Colonic mucosa (tissue), 4 donors: ENCODE measurements at regions not wholly inside any gene's neighbourhood (a gene's known extent, or its start where the extent isn't known, plus 50 kb on each side); places are given as distances from the start of the nearest gene placed in this dataset.

Experiments
- DNase-seq: peaks from one replicate; pipeline ENCODE4 v3.0.0-alpha.2; 2020
- H3K27ac ChIP-seq: fragments of 200-600 bp; one replicate; pipeline ENCODE4 v1.8.0; 2021
- H3K27me3 ChIP-seq: fragments of 200-600 bp; one replicate; pipeline ENCODE4 v1.8.0; 2021
- H3K36me3 ChIP-seq: fragments of 200-600 bp; one replicate; pipeline ENCODE4 v1.8.0; 2021
- H3K4me1 ChIP-seq: fragments of 200-600 bp; one replicate; pipeline ENCODE4 v1.8.0; 2021; ENCODE audit warnings: mild to moderate bottlenecking
- H3K4me3 ChIP-seq: fragments of 200-600 bp; one replicate; pipeline ENCODE4 v1.8.0; 2021
- H3K9ac ChIP-seq, 2 donors: one replicate each; pipeline ENCODE4 v1.7.0; 2013; ENCODE audit warnings: control low read depth in 2 of 2, low read depth in 2 of 2, low read length in 2 of 2
- H3K9me3 ChIP-seq: fragments of 200-600 bp; one replicate; pipeline ENCODE4 v1.8.0; 2021
- intact Hi-C: fragments of 100-400 bp; cut with DNase I; formaldehyde crosslinking; loops from one replicate; pipeline ENCODE4 v1.14.1; 2022
- TF ChIP-seq, protein P1 (sequence below): fragments of 200-600 bp; IDR thresholded peaks from one replicate; pipeline ENCODE4 v1.8.0; 2022; ENCODE audit warnings: antibody characterized with exemption, mild to moderate bottlenecking
- donor health status: healthy.
- donor health status: DM: no; HTN: no; CAD: no.
- donor health status: DM: no; HTN: no; CAD: no.

DNA sequence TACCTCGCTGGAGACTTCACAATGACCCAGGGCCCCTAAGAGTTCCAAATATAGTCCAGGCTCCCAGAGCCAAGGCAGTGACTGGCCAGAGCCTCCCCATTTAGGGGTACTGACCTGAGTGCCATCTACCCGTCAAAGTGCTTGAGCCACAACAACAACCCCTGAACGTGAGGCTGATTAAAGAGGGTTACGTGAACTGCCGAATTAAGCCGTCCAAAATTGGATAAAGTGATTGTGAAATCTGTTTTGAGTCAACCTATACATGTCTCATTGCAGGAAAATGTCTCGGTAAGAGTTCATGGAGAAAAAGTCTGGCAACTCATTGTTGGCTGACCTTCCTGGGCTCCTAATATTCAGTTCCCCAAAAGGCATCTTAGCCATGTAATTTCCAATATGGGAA is 116.3 kb downstream of the TTC32 start:
- H3K36me3 ChIP-seq: no peaks in the 10 kb centered on the region
- no peaks in the 10 kb centered on the region for H3K9me3 ChIP-seq
- H3K4me3 ChIP-seq: no peak overlapping the region
- intact Hi-C loops: no loop called here
- no peaks in the 10 kb centered on the region for H3K4me1 ChIP-seq
- no peak overlapping the region for H3K27ac ChIP-seq
- TF ChIP-seq, protein P1, sequence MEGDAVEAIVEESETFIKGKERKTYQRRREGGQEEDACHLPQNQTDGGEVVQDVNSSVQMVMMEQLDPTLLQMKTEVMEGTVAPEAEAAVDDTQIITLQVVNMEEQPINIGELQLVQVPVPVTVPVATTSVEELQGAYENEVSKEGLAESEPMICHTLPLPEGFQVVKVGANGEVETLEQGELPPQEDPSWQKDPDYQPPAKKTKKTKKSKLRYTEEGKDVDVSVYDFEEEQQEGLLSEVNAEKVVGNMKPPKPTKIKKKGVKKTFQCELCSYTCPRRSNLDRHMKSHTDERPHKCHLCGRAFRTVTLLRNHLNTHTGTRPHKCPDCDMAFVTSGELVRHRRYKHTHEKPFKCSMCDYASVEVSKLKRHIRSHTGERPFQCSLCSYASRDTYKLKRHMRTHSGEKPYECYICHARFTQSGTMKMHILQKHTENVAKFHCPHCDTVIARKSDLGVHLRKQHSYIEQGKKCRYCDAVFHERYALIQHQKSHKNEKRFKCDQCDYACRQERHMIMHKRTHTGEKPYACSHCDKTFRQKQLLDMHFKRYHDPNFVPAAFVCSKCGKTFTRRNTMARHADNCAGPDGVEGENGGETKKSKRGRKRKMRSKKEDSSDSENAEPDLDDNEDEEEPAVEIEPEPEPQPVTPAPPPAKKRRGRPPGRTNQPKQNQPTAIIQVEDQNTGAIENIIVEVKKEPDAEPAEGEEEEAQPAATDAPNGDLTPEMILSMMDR: no peak
- no peak overlapping the region for H3K9ac ChIP-seq
- H3K27me3 ChIP-seq: no peaks in the 10 kb centered on the region
- no peak for DNase-seq

DNA sequence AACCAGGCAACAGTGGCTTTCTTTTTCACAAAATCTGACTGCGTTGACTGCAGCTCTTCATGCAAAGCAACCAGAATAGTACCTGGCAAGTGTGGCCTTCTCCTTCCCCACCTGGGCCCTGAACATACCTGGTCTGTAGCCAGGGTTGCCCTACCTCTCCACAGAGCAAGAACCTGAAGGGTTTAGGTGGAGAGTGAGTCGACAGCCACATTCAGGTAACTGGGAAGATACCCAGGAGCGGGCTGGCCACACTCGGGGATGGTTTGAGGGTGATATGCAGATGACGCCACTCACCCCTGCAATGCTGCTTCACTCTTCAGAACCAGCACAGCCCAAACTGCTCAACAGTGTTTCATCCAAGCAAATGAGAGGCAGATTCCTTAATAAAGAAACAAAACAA is 117.3 kb downstream of the TTC32 start:
- H3K9ac ChIP-seq: no peak overlapping the region
- no peak overlapping the region for H3K4me3 ChIP-seq
- intact Hi-C loops: no loop called here
- no peak for DNase-seq
- no peaks in the 10 kb centered on the region for H3K9me3 ChIP-seq
- no peaks in the 10 kb centered on the region for H3K4me1 ChIP-seq
- TF ChIP-seq, protein P1: no peak
- H3K27me3 ChIP-seq: no peaks in the 10 kb centered on the region
- H3K27ac ChIP-seq: no peak overlapping the region
- no peaks in the 10 kb centered on the region for H3K36me3 ChIP-seq

DNA sequence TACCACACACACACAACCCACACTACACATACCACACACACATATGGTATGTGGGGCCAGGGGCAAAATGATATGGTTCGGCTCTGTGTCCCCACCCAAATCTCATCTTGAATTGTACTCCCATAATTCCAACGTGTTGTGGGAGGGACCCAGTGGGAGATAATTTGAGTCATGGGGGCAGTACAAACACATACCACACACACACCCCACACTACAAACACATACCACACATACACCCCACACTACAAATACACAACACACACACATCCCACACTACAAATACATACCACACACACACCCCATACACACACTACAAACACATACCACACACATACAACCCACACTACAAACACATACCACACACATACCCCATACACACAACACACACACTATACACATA is 117.8 kb downstream of the TTC32 start:
- H3K9ac ChIP-seq: no peak overlapping the region
- no peak overlapping the region for H3K27ac ChIP-seq
- no peak overlapping the region for H3K4me3 ChIP-seq
- H3K27me3 ChIP-seq: no peaks in the 10 kb centered on the region
- H3K9me3 ChIP-seq: no peaks in the 10 kb centered on the region
- H3K36me3 ChIP-seq: no peaks in the 10 kb centered on the region
- TF ChIP-seq, protein P1: no peak
- intact Hi-C loops: no loop called here
- H3K4me1 ChIP-seq: no peaks in the 10 kb centered on the region
- no peak for DNase-seq

DNA sequence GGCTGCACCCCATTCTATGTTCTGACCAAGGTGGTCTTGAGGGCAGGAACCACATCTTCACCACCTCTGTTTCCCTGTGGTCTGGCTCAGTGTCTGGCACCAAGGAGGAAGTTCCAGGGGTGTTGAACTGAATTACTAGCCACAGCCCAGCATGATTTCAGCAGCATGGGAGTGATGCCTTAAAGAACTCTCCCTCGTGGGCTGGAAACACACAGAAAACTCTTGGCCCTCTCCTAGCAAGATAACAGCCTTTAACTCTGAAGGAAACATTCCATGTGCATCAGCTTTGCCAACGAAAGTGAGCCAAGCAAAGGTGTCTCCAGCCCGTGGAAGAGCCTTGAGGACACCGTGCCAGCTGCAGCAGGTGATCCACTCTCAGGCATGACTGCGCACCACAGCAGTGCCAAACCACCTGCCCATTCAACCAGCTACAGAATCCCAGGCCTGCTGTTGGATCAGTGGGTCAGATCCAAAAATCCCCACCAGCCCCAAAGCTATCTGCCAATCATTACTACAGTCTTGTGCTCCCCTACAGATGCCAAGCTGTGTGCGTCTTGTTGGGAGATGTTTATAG is 124.8 kb downstream of the TTC32 start:
- Histone ChIP-seq H3K27me3 (no peaks in the 10 kb centered on the region), H3K4me3 (no peak overlapping the region), H3K27ac (no peak overlapping the region), H3K9me3 (no peaks in the 10 kb centered on the region), H3K9ac (no peak overlapping the region), H3K36me3 (no peaks in the 10 kb centered on the region), H3K4me1 (no peaks in the 10 kb centered on the region)
- TF ChIP-seq, protein P1: no peak
- intact Hi-C loops: no loop called here
- DNase-seq: no peak

DNA sequence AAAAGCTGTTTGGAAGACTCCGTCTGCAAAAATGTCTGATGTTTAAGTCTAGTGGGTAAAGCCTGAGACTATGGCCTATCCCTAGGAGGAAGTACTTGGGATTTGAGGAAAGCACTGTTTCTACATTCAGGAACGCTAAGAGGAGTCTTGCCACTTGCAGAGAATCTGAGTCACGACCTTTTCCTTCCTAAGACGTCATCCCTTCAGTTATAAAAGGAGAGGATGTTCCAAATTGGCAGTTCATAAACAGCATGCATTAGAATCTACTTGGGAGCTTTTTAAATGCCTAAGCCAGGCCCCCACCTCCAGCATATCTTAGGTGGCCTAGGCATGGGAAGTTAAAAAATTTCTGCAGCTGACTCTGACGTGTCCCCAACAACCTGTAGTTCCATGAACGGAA is 125.9 kb downstream of the TTC32 start:
- H3K4me3 ChIP-seq: no peak overlapping the region
- intact Hi-C loops: no loop called here
- H3K27me3 ChIP-seq: no peaks in the 10 kb centered on the region
- no peak overlapping the region for H3K27ac ChIP-seq
- H3K4me1 ChIP-seq: no peaks in the 10 kb centered on the region
- H3K9ac ChIP-seq: no peak overlapping the region
- no peak for DNase-seq
- TF ChIP-seq, protein P1: no peak
- H3K9me3 ChIP-seq: no peaks in the 10 kb centered on the region
- H3K36me3 ChIP-seq: no peaks in the 10 kb centered on the region
